ENCODE measurements at regions not wholly inside any gene's neighbourhood (a gene's known extent, or its start where the extent isn't known, plus 50 kb on each side); places are given as distances from the start of the nearest gene placed in this dataset.

DNA sequence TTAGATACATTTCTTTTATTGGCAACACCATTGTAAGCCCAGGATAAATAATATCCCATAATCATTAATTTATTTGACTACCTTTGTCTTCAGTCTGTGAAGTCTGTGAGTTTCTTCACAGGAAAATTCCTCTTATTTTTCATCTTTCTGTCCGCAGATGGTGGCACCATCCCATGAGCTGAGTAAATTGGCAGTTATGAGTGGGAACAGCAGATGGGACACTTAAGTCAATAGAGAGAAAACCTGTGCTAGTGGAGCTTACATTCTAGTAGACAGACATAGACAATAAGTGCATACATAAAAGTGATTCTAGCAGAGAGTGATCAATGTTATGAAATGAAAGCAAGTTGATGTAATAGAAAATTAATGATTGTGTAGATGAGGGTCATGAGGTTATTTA lies 638.2 kb upstream of the MIR17HG start:
- H3K4me3 Mint-ChIP-seq (ENCODE audit: unreplicated experiment): no peak overlapping the region
- no peaks in the 10 kb centered on the region for H3K9me3 Mint-ChIP-seq (ENCODE audit: unreplicated experiment)
- H3K27ac Mint-ChIP-seq (ENCODE audit: unreplicated experiment): no peak overlapping the region
- H3K27me3 Mint-ChIP-seq (ENCODE audit: unreplicated experiment): no peaks in the 10 kb centered on the region
- no peaks in the 10 kb centered on the region for H3K4me1 Mint-ChIP-seq (ENCODE audit: unreplicated experiment)
- TF ChIP-seq, protein P1, sequence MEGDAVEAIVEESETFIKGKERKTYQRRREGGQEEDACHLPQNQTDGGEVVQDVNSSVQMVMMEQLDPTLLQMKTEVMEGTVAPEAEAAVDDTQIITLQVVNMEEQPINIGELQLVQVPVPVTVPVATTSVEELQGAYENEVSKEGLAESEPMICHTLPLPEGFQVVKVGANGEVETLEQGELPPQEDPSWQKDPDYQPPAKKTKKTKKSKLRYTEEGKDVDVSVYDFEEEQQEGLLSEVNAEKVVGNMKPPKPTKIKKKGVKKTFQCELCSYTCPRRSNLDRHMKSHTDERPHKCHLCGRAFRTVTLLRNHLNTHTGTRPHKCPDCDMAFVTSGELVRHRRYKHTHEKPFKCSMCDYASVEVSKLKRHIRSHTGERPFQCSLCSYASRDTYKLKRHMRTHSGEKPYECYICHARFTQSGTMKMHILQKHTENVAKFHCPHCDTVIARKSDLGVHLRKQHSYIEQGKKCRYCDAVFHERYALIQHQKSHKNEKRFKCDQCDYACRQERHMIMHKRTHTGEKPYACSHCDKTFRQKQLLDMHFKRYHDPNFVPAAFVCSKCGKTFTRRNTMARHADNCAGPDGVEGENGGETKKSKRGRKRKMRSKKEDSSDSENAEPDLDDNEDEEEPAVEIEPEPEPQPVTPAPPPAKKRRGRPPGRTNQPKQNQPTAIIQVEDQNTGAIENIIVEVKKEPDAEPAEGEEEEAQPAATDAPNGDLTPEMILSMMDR (IDR thresholded peaks at IDR 0.05; ENCODE audit: unreplicated experiment): no peak
- DNase-seq (ENCODE audit: low spot score): no peak
- H3K36me3 Mint-ChIP-seq (ENCODE audit: low read depth, unreplicated experiment): no peaks in the 10 kb centered on the region

- Mint-ChIP-seq H3K27ac (ENCODE audit: unreplicated experiment) (no peak overlapping the region), H3K9me3 (ENCODE audit: unreplicated experiment) (no peaks in the 10 kb centered on the region), H3K4me3 (ENCODE audit: unreplicated experiment) (no peak overlapping the region), H3K27me3 (ENCODE audit: unreplicated experiment) (no peaks in the 10 kb centered on the region), H3K4me1 (ENCODE audit: unreplicated experiment) (no peaks in the 10 kb centered on the region), H3K36me3 (ENCODE audit: low read depth, unreplicated experiment) (no peaks in the 10 kb centered on the region)
- TF ChIP-seq, protein P1 (IDR thresholded peaks at IDR 0.05; ENCODE audit: unreplicated experiment): no peak
- DNase-seq (ENCODE audit: low spot score): no peak
Observed at GRCh38 chr13:90710164-90710759, 637.2 kb upstream of the MIR17HG start.

- Mint-ChIP-seq H3K27me3 (ENCODE audit: unreplicated experiment) (no peaks in the 10 kb centered on the region), H3K4me1 (ENCODE audit: unreplicated experiment) (peaks cover 8% of the 10 kb centered on the region), H3K9me3 (ENCODE audit: unreplicated experiment) (no peaks in the 10 kb centered on the region), H3K36me3 (ENCODE audit: low read depth, unreplicated experiment) (no peaks in the 10 kb centered on the region), H3K27ac (ENCODE audit: unreplicated experiment) (no peak overlapping the region), H3K4me3 (ENCODE audit: unreplicated experiment) (no peak overlapping the region)
- DNase-seq (ENCODE audit: low spot score): no peak
- TF ChIP-seq, protein P1 (IDR thresholded peaks at IDR 0.05; ENCODE audit: unreplicated experiment): no peak
Observed at GRCh38 chr13:90713441-90714133, 633.9 kb upstream of the MIR17HG start.

- no peak for DNase-seq (ENCODE audit: low spot score)
Observed at GRCh38 chr13:90715485-90715884, 632.0 kb upstream of the MIR17HG start.

More at GRCh38 chr13:90715485-90715884, 632.0 kb upstream of the MIR17HG start:
- H3K27ac Mint-ChIP-seq (ENCODE audit: unreplicated experiment): no peak overlapping the region
- peaks cover 8% of the 10 kb centered on the region for H3K4me1 Mint-ChIP-seq (ENCODE audit: unreplicated experiment)
- H3K4me3 Mint-ChIP-seq (ENCODE audit: unreplicated experiment): no peak overlapping the region
- no peaks in the 10 kb centered on the region for H3K27me3 Mint-ChIP-seq (ENCODE audit: unreplicated experiment)
- H3K36me3 Mint-ChIP-seq (ENCODE audit: low read depth, unreplicated experiment): no peaks in the 10 kb centered on the region
- TF ChIP-seq, protein P1 (IDR thresholded peaks at IDR 0.05; ENCODE audit: unreplicated experiment): no peak
- no peaks in the 10 kb centered on the region for H3K9me3 Mint-ChIP-seq (ENCODE audit: unreplicated experiment)
